A549 (cell line): ENCODE measurements at regions not wholly inside any gene's neighbourhood (a gene's known extent, or its start where the extent isn't known, plus 50 kb on each side); places are given as distances from the start of the nearest gene placed in this dataset.

ENCODE experiments used
- ATAC-seq, 2 experiments: fragments of 200-7000 bp in 1 of 2; fragments of >200 bp in 1 of 2; cut with Nextera tagmentation in 1 of 2; cut with Tn5 transposase in 1 of 2; 3 replicates each; pipeline versions ENCODE4 v1.8.0 to v1.9.1; 2018 to 2020; ENCODE audit warnings: mild to moderate bottlenecking in 1 of 2, moderate library complexity in 1 of 2
- CTCF ChIA-PET: fragments of 300-600 bp; sonication (Branson Sonifier 250); formaldehyde crosslinking; extraction: SDS; loops from one replicate; lab custom pipeline; 2021; ENCODE audit warnings: antibody characterized with exemption, inconsistent platforms; lab: Yijun Ruan, JAX
- POLR2A ChIA-PET: fragments of 350-600 bp; formaldehyde crosslinking; extraction: SDS; loops from one replicate; lab custom pipeline; 2021; ENCODE audit warnings: antibody characterized with exemption, inconsistent platforms; lab: Yijun Ruan, JAX
- DNase-seq, 2 experiments: peaks; one replicate each; pipeline versions ENCODE4 v3.0.0 to v3.0.0-alpha.2; 2011 to 2016; ENCODE audit warnings: low read depth in 1 of 2, low spot score in 1 of 2
- FAIRE-seq: peaks from 2 replicates; lab custom pipeline; 2011; peaks lifted over from hg19 to GRCh38; lab: Jason Lieb, UNC
- H3K27ac ChIP-seq, 2 experiments: fragments of >200 bp; sonication (Bioruptor Twin); formaldehyde crosslinking; 3 replicates each; pipeline ENCODE4 v1.5.1; 2016 to 2017
- H3K4me1 ChIP-seq: fragments of >200 bp; sonication (Bioruptor Twin); formaldehyde crosslinking; 3 replicates; pipeline ENCODE4 v1.6.1; 2016
- H3K4me2 ChIP-seq: fragments of >200 bp; sonication (Bioruptor Twin); formaldehyde crosslinking; 3 replicates; pipeline ENCODE4 v1.6.1; 2016
- H3K4me3 ChIP-seq: fragments of >200 bp; sonication (Bioruptor Twin); formaldehyde crosslinking; 3 replicates; pipeline ENCODE4 v1.5.1; 2016
- H3K9me3 ChIP-seq: fragments of >200 bp; sonication (Bioruptor Twin); formaldehyde crosslinking; 3 replicates; pipeline ENCODE4 v1.6.1; 2016
- CBX8 ChIP-seq: fragments of 200-600 bp; sonication (generic); IDR thresholded peaks from 2 replicates; pipeline ENCODE4 v1.6.1; 2016
- CHD2 ChIP-seq: fragments of 150-350 bp; IDR thresholded peaks from 2 replicates; pipeline ENCODE4 v1.6.1; 2014; ENCODE audit warnings: low read length; ENCODE audit not compliant: partially characterized antibody
- CTCF ChIP-seq: fragments of >200 bp; sonication (Bioruptor Twin); formaldehyde crosslinking; IDR thresholded peaks from 3 replicates; pipeline ENCODE4 v1.5.1; 2016
- FOSL2 ChIP-seq, 2 experiments: fragments of 450-650 bp in 1 of 2; fragments of >200 bp in 1 of 2; sonication (Bioruptor Twin) in 1 of 2; formaldehyde crosslinking; IDR thresholded peaks; 2 replicates each; pipeline versions ENCODE4 v1.5.0 to v1.6.1; 2016 to 2020; ENCODE audit warnings: mild to moderate bottlenecking in 1 of 2, moderate library complexity in 1 of 2
- GATA3 ChIP-seq: IDR thresholded peaks from 2 replicates; pipeline ENCODE4 v1.6.1; 2012; ENCODE audit warnings: borderline replicate concordance
- HDAC2 ChIP-seq: fragments of 200-600 bp; sonication (generic); IDR thresholded peaks from 2 replicates; pipeline ENCODE4 v1.6.1; 2016
- HEYL ChIP-seq: fragments of 250-450 bp; sonication (Bioruptor Pico); IDR thresholded peaks from 2 replicates; pipeline ENCODE4 v1.8.0; 2021; ENCODE audit warnings: mild to moderate bottlenecking, moderate library complexity
- JUNB ChIP-seq: fragments of >200 bp; sonication (Bioruptor Twin); formaldehyde crosslinking; IDR thresholded peaks from 2 replicates; pipeline ENCODE4 v1.6.1; 2016
- MAFK ChIP-seq: fragments of 450-650 bp; IDR thresholded peaks from 2 replicates; pipeline ENCODE4 v1.6.1; 2014; ENCODE audit not compliant: partially characterized antibody
- MAZ ChIP-seq: fragments of 150-350 bp; IDR thresholded peaks from 2 replicates; pipeline ENCODE4 v1.6.1; 2014; ENCODE audit warnings: antibody characterized with exemption, low read depth, low read length, borderline replicate concordance
- MYC ChIP-seq: IDR thresholded peaks from 2 replicates; pipeline ENCODE4 v1.6.1; 2012; ENCODE audit warnings: mild to moderate bottlenecking, inconsistent platforms, low read length, improper control_type of control experiment, borderline replicate concordance
- NFE2L2 ChIP-seq: fragments of 150-350 bp; conservative IDR thresholded peaks from 2 replicates; pipeline ENCODE4 v1.6.1; 2014; ENCODE audit warnings: low read length
- NPAS2 ChIP-seq: fragments of 250-450 bp; sonication (Bioruptor Pico); IDR thresholded peaks from 2 replicates; pipeline ENCODE4 v1.8.0; 2022; ENCODE audit warnings: mild to moderate bottlenecking, moderate library complexity, borderline replicate concordance
- PHF8 ChIP-seq: fragments of 200-600 bp; sonication (generic); IDR thresholded peaks from 2 replicates; pipeline ENCODE4 v1.6.1; 2016; ENCODE audit warnings: low read depth, mild to moderate bottlenecking, antibody characterized with exemption, moderate library complexity, borderline replicate concordance
- POLR2A ChIP-seq: IDR thresholded peaks from 2 replicates; pipeline ENCODE4 v1.6.1; 2012; ENCODE audit warnings: mild to moderate bottlenecking, low read length
- RARB ChIP-seq: fragments of 250-450 bp; sonication (Bioruptor Pico); IDR thresholded peaks from 2 replicates; pipeline ENCODE4 v1.8.0; 2021; ENCODE audit warnings: mild to moderate bottlenecking, moderate library complexity
- SREBF2 ChIP-seq: fragments of 450-650 bp; IDR thresholded peaks from 2 replicates; pipeline ENCODE4 v1.6.1; 2014; ENCODE audit warnings: mild to moderate bottlenecking, moderate library complexity
- TP53 ChIP-seq: fragments of 250-450 bp; sonication (Bioruptor Pico); IDR thresholded peaks from 2 replicates; pipeline ENCODE4 v1.5.0; 2021; ENCODE audit warnings: mild to moderate bottlenecking, moderate library complexity
- ZNF302 ChIP-seq: fragments of 250-450 bp; sonication (Bioruptor Pico); IDR thresholded peaks from 2 replicates; pipeline ENCODE4 v1.9.0; 2021; ENCODE audit warnings: inconsistent platforms, mild to moderate bottlenecking, moderate library complexity
- WGBS: methylation state at CpG from one replicate; pipeline ENCODE4 v1.1.6; 2017; ENCODE audit errors: missing lambda C conversion rate; 5-methylcytosine and 5-hydroxymethylcytosine counted together
- TF ChIP-seq, protein P1 (sequence below): fragments of 450-650 bp; IDR thresholded peaks from 2 replicates; pipeline ENCODE4 v1.6.1; 2014; ENCODE audit warnings: antibody characterized with exemption
- TF ChIP-seq, protein P2 (sequence below): fragments of >200 bp; sonication (Bioruptor Twin); formaldehyde crosslinking; IDR thresholded peaks from 3 replicates; pipeline ENCODE4 v1.6.1; 2016
- TF ChIP-seq, protein P3 (sequence below): IDR thresholded peaks from 2 replicates; pipeline ENCODE4 v1.6.1; 2012; ENCODE audit warnings: low read depth, borderline replicate concordance
- TF ChIP-seq, protein P4 (sequence below): fragments of >200 bp; sonication (Bioruptor Twin); formaldehyde crosslinking; IDR thresholded peaks from 2 replicates; pipeline ENCODE4 v1.6.1; 2016

DNA sequence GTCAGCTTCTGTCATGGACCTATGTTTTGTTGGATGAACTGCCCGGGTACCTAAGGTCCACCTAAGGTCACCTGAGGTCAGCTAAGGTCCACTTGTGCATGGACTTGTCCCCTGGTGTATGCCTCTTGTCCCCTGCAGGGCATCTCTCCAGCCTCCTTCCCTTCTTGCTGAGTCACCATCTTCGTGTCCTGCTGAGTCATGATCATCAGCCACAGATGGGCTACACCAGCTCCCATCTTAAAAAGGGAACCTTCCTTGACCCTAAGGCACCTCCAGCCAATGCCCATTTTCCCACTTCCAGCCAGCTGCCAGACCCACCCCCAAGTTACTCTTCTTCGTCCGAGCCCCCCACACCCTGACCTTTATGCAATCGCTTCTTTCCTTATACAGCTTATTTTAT is 544.9 kb downstream of the TBC1D22A start:
- Histone ChIP-seq H3K4me3 (no peak overlapping the region), H3K9me3 (no peaks in the 10 kb centered on the region), H3K4me1 (peaks cover 4% of the 10 kb centered on the region; the same call in 1 of the 3 replicates), H3K4me2 (0 out of 3 replicates have a peak overlapping the region, but pooled peaks have one; percentile 11), H3K27ac (peak overlapping the region; percentile 54 to 76; a peak in 5 of 6 replicates)
- TF ChIP-seq CHD2: no peak
- TF ChIP-seq MAFK: peak; percentile 94
- no peak for TF ChIP-seq FOSL2 (IDR thresholded peaks at IDR 0.05)
- TF ChIP-seq FOSL2 (CRISPR knock-in tag; IDR thresholded peaks at IDR 0.05): peak; percentile 21; the same call in 1 of the 2 replicates
- no peak for TF ChIP-seq GATA3
- TF ChIP-seq NFE2L2: peak; percentile 79
- FAIRE-seq: no peak
- POLR2A ChIA-PET: no interaction called here
- peak in 1 of 2 experiments; percentile 41 for DNase-seq
- WGBS: 62% methylated on average over 5 of the region's 5 CpGs
- no peak for ATAC-seq
- CTCF ChIA-PET: no interaction called here

DNA sequence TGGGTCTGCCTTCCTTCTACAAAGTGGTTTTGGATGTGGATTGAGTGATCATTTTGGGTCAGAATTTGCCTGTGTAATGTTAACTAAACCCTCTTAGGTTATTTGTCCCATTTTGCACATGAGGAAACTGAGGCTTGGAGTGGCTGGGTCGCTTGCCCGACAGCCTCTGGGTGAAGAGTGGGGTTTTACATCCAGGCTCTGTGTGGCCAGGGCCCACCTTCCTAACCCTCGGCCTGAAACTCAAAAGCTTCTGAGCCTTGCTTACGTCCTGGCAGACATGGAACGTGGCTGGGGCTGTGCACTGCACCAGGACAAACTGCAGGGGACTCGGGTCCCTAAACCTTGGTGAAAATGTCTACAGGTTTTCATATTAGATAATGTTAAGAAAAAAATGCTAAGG is 542.4 kb downstream of the TBC1D22A start:
- CTCF ChIA-PET: no interaction called here

GRCh38 chr22:47304191-47304831 is 541.9 kb downstream of the TBC1D22A start:
- no peaks in the 10 kb centered on the region for H3K9me3 ChIP-seq
- H3K4me1 ChIP-seq: peaks cover 4% of the 10 kb centered on the region; the same call in 1 of the 3 replicates
- FAIRE-seq (no peak), ATAC-seq (no peak), DNase-seq (no peak)
- no peak overlapping the region for H3K27ac ChIP-seq
- ChIA-PET CTCF (no interaction called here), POLR2A (no interaction called here)
- no peak overlapping the region for H3K4me3 ChIP-seq
- H3K4me2 ChIP-seq: no peak overlapping the region
- TF ChIP-seq, protein P1, sequence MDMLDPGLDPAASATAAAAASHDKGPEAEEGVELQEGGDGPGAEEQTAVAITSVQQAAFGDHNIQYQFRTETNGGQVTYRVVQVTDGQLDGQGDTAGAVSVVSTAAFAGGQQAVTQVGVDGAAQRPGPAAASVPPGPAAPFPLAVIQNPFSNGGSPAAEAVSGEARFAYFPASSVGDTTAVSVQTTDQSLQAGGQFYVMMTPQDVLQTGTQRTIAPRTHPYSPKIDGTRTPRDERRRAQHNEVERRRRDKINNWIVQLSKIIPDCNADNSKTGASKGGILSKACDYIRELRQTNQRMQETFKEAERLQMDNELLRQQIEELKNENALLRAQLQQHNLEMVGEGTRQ: no peak
- TF ChIP-seq, protein P2, sequence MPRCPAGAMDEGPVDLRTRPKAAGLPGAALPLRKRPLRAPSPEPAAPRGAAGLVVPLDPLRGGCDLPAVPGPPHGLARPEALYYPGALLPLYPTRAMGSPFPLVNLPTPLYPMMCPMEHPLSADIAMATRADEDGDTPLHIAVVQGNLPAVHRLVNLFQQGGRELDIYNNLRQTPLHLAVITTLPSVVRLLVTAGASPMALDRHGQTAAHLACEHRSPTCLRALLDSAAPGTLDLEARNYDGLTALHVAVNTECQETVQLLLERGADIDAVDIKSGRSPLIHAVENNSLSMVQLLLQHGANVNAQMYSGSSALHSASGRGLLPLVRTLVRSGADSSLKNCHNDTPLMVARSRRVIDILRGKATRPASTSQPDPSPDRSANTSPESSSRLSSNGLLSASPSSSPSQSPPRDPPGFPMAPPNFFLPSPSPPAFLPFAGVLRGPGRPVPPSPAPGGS: no peak
- TF ChIP-seq CTCF: no peak
- no peak for TF ChIP-seq ZNF302 (CRISPR knock-in tag)
- TF ChIP-seq RARB: no peak
- no peak for TF ChIP-seq JUNB
- TF ChIP-seq POLR2A: no peak
- no peak for TF ChIP-seq CBX8
- TF ChIP-seq, protein P3, sequence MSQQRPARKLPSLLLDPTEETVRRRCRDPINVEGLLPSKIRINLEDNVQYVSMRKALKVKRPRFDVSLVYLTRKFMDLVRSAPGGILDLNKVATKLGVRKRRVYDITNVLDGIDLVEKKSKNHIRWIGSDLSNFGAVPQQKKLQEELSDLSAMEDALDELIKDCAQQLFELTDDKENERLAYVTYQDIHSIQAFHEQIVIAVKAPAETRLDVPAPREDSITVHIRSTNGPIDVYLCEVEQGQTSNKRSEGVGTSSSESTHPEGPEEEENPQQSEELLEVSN: no peak
- no peak for TF ChIP-seq HDAC2
- no peak for TF ChIP-seq MAZ
- TF ChIP-seq PHF8: no peak
- TF ChIP-seq TP53: no peak
- WGBS: 92% methylated on average over 7 of the region's 22 CpGs

More for the DNA sequence above, 542.4 kb downstream of the TBC1D22A start:
- FAIRE-seq: no peak
- H3K27ac ChIP-seq: no peak overlapping the region
- POLR2A ChIA-PET: no interaction called here
- ATAC-seq: no peak
- no peak for DNase-seq
- no peak overlapping the region for H3K4me3 ChIP-seq
- no peak overlapping the region for H3K4me2 ChIP-seq
- no peaks in the 10 kb centered on the region for H3K9me3 ChIP-seq
- TF ChIP-seq CBX8 (no peak), TP53 (no peak), SREBF2 (no peak), MYC (no peak), NPAS2 (CRISPR knock-in tag) (no peak), GATA3 (no peak), ZNF302 (CRISPR knock-in tag) (no peak), JUNB (no peak), HEYL (CRISPR knock-in tag) (no peak)
- TF ChIP-seq, protein P4, sequence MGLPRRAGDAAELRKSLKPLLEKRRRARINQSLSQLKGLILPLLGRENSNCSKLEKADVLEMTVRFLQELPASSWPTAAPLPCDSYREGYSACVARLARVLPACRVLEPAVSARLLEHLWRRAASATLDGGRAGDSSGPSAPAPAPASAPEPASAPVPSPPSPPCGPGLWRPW: no peak
- WGBS: 83% methylated on average over 4 of the region's 6 CpGs
- H3K4me1 ChIP-seq: peaks cover 4% of the 10 kb centered on the region; the same call in 1 of the 3 replicates
